Omental fat pad (tissue), 3 donors: ENCODE measurements at regions not wholly inside any gene's neighbourhood (a gene's known extent, or its start where the extent isn't known, plus 50 kb on each side); places are given as distances from the start of the nearest gene placed in this dataset.
A peak's percentile ranks its signal among the peaks of the same experiment; 100 is the strongest.

Experiments
- ATAC-seq: fragments of 150-250 bp; one replicate; pipeline ENCODE4 v1.9.1; 2016; ENCODE audit warnings: mild to moderate bottlenecking, moderate library complexity; ENCODE audit not compliant: low FRiP score
- DNase-seq: peaks from one replicate; pipeline ENCODE4 v3.0.0-alpha.2; 2019; ENCODE audit warnings: low spot score
- CTCF ChIP-seq, 3 donors: fragments of 450-650 bp; IDR thresholded peaks; one replicate each; pipeline ENCODE4 v1.5.1; 2016 to 2017; ENCODE audit warnings: antibody characterized with exemption in 3 of 3, mild to moderate bottlenecking in 3 of 3, moderate library complexity in 2 of 3

DNA sequence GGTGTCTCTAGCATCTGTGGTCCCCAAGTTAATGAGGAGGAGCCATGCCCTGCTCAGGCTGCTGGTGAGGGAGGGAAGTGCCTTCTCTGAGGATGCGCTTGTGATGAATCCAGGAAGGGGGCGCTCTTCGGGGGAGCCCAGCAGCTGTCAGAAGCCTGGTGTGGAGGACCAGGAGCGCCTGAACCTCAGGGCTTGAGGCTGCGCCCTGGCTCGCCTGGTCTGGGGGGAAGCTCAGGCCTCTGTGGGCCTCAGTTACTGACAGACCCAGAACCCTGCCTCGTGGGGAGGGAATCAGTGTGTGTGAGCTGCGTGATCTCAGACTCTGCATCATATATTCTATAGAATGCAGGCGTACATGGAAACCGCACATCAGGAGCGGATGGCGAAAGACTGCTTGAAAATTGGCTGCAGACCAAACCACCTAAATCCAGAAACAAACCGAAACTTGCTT, 126.1 kb downstream of the SEC14L1 start:
- ATAC-seq (no peak), DNase-seq (no peak)
- no peak for TF ChIP-seq CTCF (IDR thresholded peaks at IDR 0.05)

DNA sequence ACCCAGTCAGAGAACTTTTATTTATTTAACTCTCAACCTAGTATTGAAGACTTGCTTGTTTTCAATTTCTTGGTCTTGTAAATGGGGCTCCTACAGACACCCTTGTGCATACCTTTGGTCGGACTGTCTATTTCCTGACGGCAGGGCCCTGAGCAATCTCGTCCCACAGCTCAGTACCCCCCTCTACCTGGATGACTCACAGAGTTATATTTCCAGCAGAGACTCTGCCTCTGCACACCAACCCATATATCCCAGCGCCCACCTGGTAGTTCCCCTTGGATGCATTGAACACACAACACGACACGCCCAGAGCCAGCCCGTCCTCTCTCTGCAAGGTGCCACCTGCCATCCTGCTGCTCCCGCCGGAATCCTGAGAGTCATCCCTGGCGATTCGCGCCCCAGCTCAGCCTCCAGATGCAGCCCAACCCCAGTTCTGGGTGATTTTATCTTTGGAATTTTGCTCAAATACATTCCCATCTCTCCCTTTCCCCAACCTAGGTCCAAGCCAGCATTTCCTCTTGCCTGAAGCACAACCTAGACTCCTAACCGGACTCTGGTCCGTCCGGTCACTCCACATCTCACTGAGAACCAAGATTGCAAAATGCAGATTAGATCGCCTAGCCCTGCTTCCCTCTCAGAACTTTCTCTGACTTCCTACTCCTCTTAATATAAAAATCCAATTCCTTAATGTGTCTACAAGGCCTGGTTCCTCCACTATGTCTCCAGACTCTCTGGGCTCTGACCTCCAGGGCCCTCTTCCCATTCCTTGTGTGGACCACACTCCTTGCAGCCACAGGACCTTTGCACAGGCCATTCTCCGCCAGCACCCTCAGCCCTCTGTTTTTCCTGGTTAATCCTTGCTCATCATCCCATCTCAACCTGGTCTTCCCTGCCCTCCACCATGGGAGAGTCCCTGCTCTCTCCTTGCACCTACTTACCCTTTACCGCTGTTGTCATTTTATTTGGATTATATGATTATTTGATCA, 129.2 kb downstream of the SEC14L1 start:
- DNase-seq (no peak), ATAC-seq (no peak)
- no peak for TF ChIP-seq CTCF (IDR thresholded peaks at IDR 0.05)

GRCh38 chr17:77271411-77271810, 130.6 kb downstream of the SEC14L1 start:
- ATAC-seq (no peak), DNase-seq (no peak)
- no peak for TF ChIP-seq CTCF (IDR thresholded peaks at IDR 0.05)

DNA sequence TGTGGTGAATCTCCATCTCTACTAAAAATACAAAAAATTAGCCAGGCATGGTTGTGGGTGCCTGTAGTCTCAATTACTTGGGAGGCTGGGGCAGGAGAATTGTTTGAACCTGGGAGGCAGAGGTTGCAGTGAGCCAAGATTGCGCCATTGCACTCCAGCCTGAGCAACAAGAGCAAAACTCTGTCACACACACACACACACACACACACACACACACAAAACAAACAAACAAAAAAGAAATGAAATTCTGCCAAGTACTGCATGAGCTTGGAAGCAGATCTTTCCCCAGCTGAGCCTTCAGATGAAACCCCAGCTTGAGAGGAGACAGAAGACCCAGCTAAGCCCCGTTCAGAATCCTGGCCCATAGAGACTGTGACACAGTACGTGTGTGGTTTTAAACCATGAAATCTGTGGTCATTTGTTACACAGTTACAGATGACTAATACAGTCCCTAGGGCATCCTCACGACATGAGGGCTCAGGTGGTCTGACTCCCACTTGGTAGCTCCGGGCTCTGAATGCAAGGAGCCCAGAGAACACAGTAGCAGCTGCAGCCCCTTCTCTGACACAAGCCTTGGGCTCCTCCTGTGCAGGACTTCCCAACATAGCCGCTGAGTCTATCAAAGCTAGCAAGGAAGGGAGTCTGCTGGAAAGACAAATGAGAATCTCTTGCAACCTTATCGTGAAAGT, 132.8 kb downstream of the SEC14L1 start:
- DNase-seq (no peak), ATAC-seq (no peak)
- no peak for TF ChIP-seq CTCF (IDR thresholded peaks at IDR 0.05)

DNA sequence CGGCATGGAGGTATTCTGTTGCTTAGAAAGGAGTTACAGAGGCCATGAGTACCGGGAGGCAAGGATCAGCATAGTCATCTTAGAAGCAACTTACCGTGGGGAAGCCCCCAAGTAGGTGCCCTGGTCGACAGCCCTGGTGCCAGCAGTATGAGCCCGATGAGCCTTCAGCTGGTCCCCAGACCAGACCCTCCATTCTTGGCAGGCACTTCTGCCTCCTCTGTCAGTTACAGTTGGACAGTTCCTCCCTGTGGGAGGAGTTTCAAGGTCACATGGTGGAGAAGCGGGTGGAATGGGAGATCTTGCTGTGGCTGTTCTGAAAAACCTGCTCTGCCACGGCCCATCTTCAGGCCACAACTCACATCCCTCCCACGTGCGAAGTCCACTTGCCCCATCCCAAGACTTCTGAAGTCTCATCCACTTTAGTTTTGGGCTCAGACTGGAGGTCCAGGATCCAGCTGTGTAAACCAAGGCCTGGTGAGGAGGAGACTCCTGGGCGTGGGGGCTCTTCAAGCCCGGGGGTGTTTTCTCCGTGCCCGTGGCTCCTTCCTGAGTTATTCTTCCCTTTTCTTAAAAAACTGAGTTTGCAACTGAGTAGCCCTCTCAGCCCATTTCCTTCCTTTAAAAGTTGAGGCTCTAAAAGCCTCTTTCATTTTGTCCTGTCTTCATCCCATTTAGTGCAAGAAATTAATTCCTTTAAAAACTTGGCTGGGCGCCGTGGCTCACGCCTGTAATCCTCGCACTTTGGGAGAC, 133.5 kb downstream of the SEC14L1 start:
- ATAC-seq (no peak), DNase-seq (no peak)
- TF ChIP-seq CTCF (IDR thresholded peaks at IDR 0.05): no peak

- peak; percentile 48 for ATAC-seq
- no peak for DNase-seq
- TF ChIP-seq CTCF (IDR thresholded peaks at IDR 0.05): no peak
These were observed 138.9 kb downstream of the SEC14L1 start for GRCh38 chr17:77279448-77280303.
